ENCODE measurements at regions not wholly inside any gene's neighbourhood (a gene's known extent, or its start where the extent isn't known, plus 50 kb on each side); places are given as distances from the start of the nearest gene placed in this dataset.

GRCh38 chr5:136538534-136538933, 173.2 kb upstream of the TRPC7 start:
- no peak for DNase-seq (ENCODE audit: low spot score)

DNA sequence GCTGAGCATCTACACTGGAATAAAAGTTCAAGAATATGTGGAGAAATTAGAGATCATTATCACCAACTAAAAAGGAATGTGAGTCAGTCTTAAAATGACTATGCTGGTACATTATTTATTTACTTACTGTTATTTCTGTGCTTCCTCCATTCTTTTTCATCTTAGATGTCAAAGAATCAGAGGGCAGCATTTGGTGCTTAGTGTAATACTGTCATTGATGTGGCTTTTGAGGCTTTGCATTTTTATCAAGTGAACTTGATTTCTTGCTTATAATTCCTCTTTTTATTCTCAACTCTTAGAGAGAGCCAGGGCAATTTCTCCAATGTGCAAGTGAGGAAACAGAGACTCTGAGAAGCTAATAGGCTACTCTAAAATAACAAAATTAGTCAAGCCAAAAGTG, 163.7 kb upstream of the TRPC7 start:
- no peak for DNase-seq (ENCODE audit: low spot score)

GRCh38 chr5:136528481-136529030, 163.2 kb upstream of the TRPC7 start:
- DNase-seq (ENCODE audit: low spot score) = no peak

DNA sequence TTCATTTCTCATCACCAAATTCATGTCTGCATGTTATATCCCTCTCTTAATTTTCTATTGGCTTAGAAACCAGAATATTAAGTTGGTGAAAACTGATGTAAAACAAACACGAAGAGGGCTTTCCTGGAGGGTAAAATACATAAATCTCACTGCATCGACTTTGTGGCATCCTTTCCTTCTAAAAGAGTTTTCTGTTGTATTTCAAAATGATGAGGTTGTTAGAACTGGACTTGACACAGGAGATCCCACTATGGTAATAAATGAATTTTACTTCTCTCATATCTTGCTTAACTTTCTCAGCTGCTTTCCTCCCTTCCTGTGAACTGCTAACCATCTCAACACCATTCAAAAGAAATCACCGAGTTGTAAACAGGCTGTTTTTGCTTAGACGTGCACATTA, 162.0 kb upstream of the TRPC7 start:
- no peak for DNase-seq (ENCODE audit: low spot score)

DNA sequence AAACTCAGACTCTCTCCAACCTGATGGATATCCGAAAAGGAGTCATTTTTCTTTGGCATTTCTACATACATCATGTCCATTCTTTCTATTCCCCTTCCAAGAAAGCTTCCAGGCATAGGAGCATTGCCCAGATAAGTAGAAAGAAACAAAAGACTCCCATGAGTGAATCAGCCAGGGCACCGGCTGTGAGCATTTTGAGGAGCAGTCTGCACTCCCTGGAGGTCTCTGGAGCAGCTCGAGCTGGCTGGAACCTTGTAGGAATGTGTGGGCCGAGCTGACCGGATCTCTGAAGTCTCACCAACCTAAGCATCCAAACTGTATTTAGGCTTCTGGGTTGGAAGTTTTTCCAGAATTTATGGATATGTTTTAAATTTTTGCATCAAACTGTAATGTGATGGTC, 161.4 kb upstream of the TRPC7 start:
- no peak for DNase-seq (ENCODE audit: low spot score)

DNA sequence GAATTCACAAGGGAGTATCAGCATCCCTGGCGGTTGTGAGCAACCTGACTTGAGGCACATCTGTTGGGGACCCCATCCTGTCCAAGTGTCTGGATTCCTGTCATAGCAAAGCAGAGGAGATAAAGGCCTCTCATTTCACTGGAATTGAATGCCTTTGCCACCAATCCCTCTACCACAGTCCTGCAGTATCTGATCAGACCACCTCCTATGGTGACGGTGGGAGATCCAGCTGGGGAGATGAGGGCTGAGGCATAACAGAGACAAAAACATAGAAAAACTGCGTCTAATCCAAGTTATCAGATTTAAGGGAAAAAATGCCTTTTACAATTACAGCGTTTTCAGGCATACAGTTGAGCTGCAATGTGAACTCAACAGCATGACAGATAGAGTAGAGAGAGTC, 160.7 kb upstream of the TRPC7 start:
- DNase-seq (ENCODE audit: low spot score) = no peak

DNA sequence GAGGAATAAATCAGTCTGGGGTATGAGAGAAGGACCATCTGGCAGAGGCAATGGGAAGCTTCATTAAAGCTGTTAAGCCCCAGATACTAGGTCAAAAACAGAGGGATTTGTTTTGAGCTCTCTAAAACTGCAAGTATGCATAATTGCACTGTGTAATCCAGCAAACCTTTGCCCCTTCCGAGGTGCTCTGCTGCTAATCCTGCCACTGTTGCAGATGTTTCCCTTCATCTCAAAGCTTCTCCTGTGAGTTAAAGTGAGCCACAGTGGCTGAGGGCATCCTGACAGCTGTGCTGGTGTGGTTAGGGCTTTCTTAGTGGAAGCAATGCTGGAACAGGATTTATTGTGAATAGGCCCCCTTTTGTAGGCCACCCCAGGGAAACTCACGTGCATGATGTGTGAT, 160.3 kb upstream of the TRPC7 start:
- no peak for DNase-seq (ENCODE audit: low spot score)

DNA sequence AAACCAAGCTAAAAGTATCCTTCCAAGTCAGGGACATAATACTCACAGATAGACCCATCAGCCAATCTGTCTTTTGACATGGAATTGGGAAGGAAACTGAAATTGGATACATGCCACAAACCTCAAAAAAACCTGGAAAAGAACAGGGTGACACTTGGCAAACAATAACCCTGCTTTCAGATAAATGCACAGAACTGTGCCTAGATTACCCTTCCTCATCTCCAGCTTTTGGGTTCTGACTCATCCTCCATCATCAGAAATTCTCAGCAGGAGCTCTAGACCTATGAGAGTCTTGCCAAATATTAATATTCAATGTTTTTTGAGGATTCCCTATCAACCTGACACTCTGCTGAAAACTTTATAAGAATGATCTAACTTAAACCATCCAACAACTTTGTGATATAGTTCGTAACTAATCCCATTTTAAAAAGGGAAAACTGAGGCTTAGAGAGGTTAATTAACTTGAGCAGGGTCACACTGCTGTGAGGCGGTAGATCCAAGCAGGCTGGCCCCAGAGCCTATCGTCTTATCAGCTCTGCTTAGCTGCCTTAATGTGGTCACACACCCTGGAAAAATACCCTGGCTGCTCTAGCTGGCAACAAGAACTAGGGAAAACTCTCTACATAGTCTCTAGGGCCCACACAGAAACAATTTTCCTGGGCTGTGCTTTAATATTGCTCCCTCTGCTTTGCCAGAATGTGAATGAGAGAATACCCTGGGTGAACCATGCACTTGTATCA, 157.0 kb upstream of the TRPC7 start:
- DNase-seq (ENCODE audit: low spot score) = no peak

- DNase-seq (ENCODE audit: low spot score) = no peak
These were observed 156.4 kb upstream of the TRPC7 start for GRCh38 chr5:136521696-136522095.

- DNase-seq (ENCODE audit: low spot score) = no peak
These were observed 153.5 kb upstream of the TRPC7 start for GRCh38 chr5:136518814-136519213.

GRCh38 chr5:136518174-136518573, 152.8 kb upstream of the TRPC7 start:
- DNase-seq (ENCODE audit: low spot score) = no peak

GRCh38 chr5:136517755-136518154, 152.4 kb upstream of the TRPC7 start:
- DNase-seq (ENCODE audit: low spot score) = no peak

GRCh38 chr5:136516637-136517036, 151.3 kb upstream of the TRPC7 start:
- DNase-seq (ENCODE audit: low spot score) = no peak

DNA sequence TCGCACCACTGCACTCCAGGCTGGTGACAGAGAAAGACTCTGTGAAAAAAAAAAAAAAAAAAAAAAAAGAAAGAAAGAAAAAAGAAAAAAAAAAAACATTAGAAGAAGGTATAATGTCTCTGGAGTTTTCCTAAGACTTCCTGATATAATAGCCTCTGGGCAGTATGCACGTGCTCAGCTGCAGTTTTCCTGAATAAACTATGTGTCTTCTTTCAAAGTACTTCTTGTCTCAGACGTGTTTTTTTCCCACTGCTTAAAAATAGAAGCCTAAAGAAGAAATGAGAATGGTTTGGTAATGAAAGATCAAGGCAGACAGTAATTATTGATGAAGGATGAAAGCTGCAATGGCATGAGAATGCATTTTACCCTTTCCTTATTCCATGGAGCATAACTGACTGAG, 148.1 kb upstream of the TRPC7 start:
- no peak for DNase-seq (ENCODE audit: low spot score)

DNA sequence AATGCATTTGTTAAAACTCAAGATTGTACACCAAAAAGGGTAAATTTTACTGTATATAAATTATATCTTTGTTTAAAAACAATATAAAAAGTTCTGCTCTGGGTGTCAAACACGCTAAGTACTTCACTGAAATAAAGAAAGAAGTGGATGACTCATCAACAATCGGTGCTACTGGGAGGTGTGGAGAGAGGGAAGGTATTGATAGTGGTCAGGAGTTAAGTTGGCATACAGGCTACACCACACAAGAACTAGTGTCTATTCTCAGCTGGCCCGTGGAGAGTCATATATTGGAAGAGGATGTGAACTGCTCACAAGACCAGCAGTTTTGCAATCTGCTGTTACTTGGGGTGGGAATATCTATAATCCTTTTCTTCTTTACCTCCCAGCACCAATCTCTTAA, 145.7 kb upstream of the TRPC7 start:
- no peak for DNase-seq (ENCODE audit: low spot score)

DNA sequence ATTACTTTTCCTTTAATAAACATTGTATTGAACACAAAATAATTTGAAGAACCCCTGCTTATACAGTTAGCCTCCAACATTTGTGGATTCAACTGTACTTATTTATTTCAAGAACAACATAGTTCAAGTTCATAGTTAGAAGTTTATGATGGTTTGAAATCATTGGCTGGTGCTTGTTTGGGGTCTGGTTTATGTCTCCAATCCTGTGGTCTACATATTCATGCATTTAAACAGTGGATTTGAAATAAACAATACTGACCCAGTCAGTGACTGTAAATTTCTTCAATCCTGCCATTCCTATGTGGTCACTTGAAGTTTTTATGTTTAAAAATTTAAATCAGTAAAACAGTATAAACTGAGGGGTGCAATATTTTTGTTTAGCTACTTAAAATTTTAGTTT, 145.1 kb upstream of the TRPC7 start:
- DNase-seq (ENCODE audit: low spot score) = no peak

DNA sequence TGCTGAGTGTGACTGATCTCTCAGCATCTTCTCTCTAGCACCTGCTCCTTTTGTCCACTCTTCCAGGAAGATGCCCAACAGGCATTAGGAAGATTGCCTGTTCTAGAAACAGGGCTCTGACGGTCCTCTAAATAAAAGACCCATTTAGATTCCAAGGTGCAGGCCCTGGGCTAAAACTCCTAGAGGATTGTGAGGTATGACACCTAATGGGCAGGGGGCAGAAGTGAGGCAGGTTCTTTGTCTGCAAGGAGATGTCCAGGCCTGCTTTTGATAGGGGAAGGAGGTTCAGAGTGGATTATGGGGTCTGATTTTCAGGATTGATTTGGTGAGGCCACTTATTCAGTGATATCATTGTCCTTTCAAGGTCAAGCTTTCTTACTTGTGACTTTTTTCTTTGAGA, 140.8 kb upstream of the TRPC7 start:
- DNase-seq (ENCODE audit: low spot score) = no peak

GRCh38 chr5:136501133-136501532, 135.8 kb upstream of the TRPC7 start:
- no peak for DNase-seq (ENCODE audit: low spot score)

DNA sequence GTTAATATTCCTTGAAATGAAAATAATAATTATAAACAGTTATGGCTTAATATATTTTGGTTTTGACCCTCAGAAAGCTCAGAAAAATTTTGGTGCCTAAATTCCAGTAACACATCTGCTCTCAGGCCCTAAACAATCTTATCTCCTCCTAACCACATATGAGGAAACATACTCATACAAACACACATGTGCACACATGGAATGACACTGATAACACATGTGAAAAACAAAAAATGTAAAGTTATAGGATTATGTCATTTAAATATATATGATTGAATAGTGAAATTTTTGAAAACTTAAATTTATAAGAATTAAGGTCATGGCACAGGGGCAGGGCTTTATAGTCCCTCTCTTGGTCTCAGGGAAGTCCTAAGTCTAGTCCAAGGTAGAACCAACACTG, 127.2 kb upstream of the TRPC7 start:
- no peak for DNase-seq (ENCODE audit: low spot score)

DNA sequence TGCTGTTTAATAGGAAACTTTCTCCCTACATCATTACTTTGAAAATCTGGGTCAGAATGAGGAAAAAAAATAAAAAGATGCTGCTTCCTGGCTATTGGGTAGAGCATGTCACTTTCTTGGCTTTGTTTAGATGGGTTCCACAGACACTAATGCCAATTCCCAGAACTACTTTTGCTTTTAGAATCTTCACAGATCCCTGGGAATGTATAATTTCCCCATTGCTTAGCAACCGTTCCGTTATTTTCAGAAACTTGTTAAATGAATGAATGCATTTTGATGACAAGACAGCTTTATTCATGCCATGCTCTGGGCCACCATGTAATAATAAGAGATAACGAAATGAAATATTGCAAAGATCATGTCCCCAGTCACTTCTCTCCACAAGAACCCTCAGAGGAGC, 126.5 kb upstream of the TRPC7 start:
- no peak for DNase-seq (ENCODE audit: low spot score)

- no peak for DNase-seq (ENCODE audit: low spot score)
These were observed 119.5 kb upstream of the TRPC7 start for GRCh38 chr5:136484808-136485325.

- DNase-seq (ENCODE audit: low spot score) = no peak
These were observed 116.9 kb upstream of the TRPC7 start for GRCh38 chr5:136482206-136482605.

DNA sequence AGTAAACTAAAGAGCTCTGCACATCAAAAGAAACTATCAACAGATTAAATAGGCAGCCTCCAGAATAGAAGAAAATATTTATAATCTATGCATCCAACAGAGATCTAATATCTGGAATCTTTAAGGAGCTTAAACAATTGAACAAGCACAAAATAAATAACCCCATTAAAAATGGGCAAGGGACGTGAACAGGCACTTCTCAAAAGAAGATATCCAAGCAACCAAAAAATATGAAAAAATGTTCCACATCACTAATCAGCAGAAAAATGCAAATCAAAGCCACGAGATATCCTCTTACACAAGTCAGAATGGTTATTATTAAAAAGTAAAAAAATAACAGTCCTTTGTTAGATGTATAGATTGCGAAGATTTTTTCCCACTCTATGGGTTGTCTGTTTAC, 109.1 kb upstream of the TRPC7 start:
- DNase-seq (ENCODE audit: low spot score) = no peak

DNA sequence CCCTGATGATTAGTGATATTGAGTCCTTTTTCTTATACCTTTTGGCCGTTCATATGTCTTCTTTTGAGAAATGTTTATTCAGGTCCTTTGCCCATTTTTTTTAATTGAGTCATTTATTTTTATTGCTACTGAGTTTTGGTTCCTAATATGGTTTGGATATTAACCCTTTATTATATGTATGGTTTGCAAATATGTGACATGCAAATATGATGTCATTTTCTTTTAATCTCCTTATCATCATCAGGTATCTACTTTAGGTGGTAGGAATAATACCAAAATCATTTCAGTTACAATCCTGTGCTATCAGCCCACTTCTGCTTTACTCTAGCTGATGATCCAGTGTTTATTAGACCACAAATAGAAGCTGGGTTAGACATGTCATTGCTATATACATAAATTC, 102.3 kb upstream of the TRPC7 start:
- no peak for DNase-seq (ENCODE audit: low spot score)
